ENCODE measurements at regions not wholly inside any gene's neighbourhood (a gene's known extent, or its start where the extent isn't known, plus 50 kb on each side); places are given as distances from the start of the nearest gene placed in this dataset.

- H3F3A ChIP-seq (ENCODE audit: insufficient read depth, low read length), result no peaks in the 10 kb centered on the region
- no peaks in the 10 kb centered on the region for H3K9me3 ChIP-seq (replicated peaks; ENCODE audit: insufficient read depth, low read length)
- H3K4me2 ChIP-seq (ENCODE audit: low read depth, low read length), result no peak overlapping the region
- no peaks in the 10 kb centered on the region for H3K36me3 ChIP-seq (replicated peaks; ENCODE audit: insufficient read depth, low read length)
- TF ChIP-seq EZH2 (optimal IDR thresholded peaks at IDR 0.05; ENCODE audit: low read depth, low read length), result no peak
- no peak for TF ChIP-seq CTCF (IDR thresholded peaks at IDR 0.05; ENCODE audit: low read length)
- TF ChIP-seq EZH2phosphoT487 (IDR thresholded peaks at IDR 0.05; ENCODE audit: low read length), result no peak
- H3K9ac ChIP-seq (ENCODE audit: low read length), result no peak overlapping the region
- no peaks in the 10 kb centered on the region for H4K20me1 ChIP-seq (ENCODE audit: insufficient read depth, low read length)
- H3K9me2 ChIP-seq (replicated peaks; ENCODE audit: insufficient read depth, low read length), result no peaks in the 10 kb centered on the region
- no peak overlapping the region for H3K4me3 ChIP-seq (ENCODE audit: low read length)
- no peak overlapping the region for H3K27ac ChIP-seq (ENCODE audit: low read length)
- no peaks in the 10 kb centered on the region for H3K27me3 ChIP-seq (replicated peaks; ENCODE audit: insufficient read depth, low read length)
- H3K4me1 ChIP-seq (ENCODE audit: low read length), result peaks cover 7% of the 10 kb centered on the region; the same call in 1 of the 2 replicates
- no peak overlapping the region for H2AFZ ChIP-seq (ENCODE audit: low read length)
- no peaks in the 10 kb centered on the region for H3K79me2 ChIP-seq (ENCODE audit: low read length)
- DNase-seq, result no peak
Measured at GRCh38 chr3:21326704-21327475, 424.1 kb downstream of the ZNF385D start.

DNA sequence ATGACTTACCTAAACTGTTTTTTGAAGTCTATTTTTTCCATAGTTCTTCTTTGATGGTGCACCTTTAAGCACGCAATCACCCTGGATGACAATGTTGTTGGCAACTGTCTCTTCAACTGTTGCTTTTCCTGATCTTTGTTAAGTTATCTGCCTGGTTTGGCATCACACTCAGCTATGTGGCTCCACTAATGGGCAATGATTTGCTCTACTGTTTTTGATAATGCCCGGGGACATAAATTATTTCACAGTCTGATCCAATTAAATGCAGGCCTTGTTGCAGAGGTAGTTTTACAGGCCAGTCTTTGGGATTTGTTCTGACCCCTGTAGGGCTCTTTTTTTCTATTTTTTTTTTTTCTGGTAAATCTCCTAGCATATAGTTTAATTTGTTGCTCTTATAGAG lies 436.3 kb downstream of the ZNF385D start:
- no peak overlapping the region for H2AFZ ChIP-seq (ENCODE audit: low read length)
- no peak overlapping the region for H3K27ac ChIP-seq (ENCODE audit: low read length)
- no peaks in the 10 kb centered on the region for H4K20me1 ChIP-seq (ENCODE audit: insufficient read depth, low read length)
- H3K9me2 ChIP-seq (replicated peaks; ENCODE audit: insufficient read depth, low read length), result no peaks in the 10 kb centered on the region
- H3K9ac ChIP-seq (ENCODE audit: low read length), result no peak overlapping the region
- no peaks in the 10 kb centered on the region for H3K27me3 ChIP-seq (replicated peaks; ENCODE audit: insufficient read depth, low read length)
- H3K4me2 ChIP-seq (ENCODE audit: low read depth, low read length), result no peak overlapping the region
- no peaks in the 10 kb centered on the region for H3K79me2 ChIP-seq (ENCODE audit: low read length)
- DNase-seq, result no peak
- no peak overlapping the region for H3K4me3 ChIP-seq (ENCODE audit: low read length)
- TF ChIP-seq EZH2 (optimal IDR thresholded peaks at IDR 0.05; ENCODE audit: low read depth, low read length) (no peak), CTCF (IDR thresholded peaks at IDR 0.05; ENCODE audit: low read length) (no peak), EZH2phosphoT487 (IDR thresholded peaks at IDR 0.05; ENCODE audit: low read length) (no peak)
- H3K9me3 ChIP-seq (replicated peaks; ENCODE audit: insufficient read depth, low read length), result no peaks in the 10 kb centered on the region
- H3F3A ChIP-seq (ENCODE audit: insufficient read depth, low read length), result no peaks in the 10 kb centered on the region
- no peaks in the 10 kb centered on the region for H3K4me1 ChIP-seq (ENCODE audit: low read length)
- H3K36me3 ChIP-seq (replicated peaks; ENCODE audit: insufficient read depth, low read length), result no peaks in the 10 kb centered on the region

GRCh38 chr3:21310891-21311290 lies 440.1 kb downstream of the ZNF385D start:
- Histone ChIP-seq H3K27me3 (replicated peaks; ENCODE audit: insufficient read depth, low read length) (no peaks in the 10 kb centered on the region), H3K9ac (ENCODE audit: low read length) (no peak overlapping the region), H3F3A (ENCODE audit: insufficient read depth, low read length) (no peaks in the 10 kb centered on the region), H3K36me3 (replicated peaks; ENCODE audit: insufficient read depth, low read length) (no peaks in the 10 kb centered on the region), H3K9me2 (replicated peaks; ENCODE audit: insufficient read depth, low read length) (no peaks in the 10 kb centered on the region), H3K4me3 (ENCODE audit: low read length) (no peak overlapping the region), H3K79me2 (ENCODE audit: low read length) (no peaks in the 10 kb centered on the region), H3K4me2 (ENCODE audit: low read depth, low read length) (no peak overlapping the region), H2AFZ (ENCODE audit: low read length) (no peak overlapping the region), H3K9me3 (replicated peaks; ENCODE audit: insufficient read depth, low read length) (no peaks in the 10 kb centered on the region), H4K20me1 (ENCODE audit: insufficient read depth, low read length) (no peaks in the 10 kb centered on the region), H3K4me1 (ENCODE audit: low read length) (no peaks in the 10 kb centered on the region), H3K27ac (ENCODE audit: low read length) (no peak overlapping the region)
- no peak for TF ChIP-seq EZH2phosphoT487 (IDR thresholded peaks at IDR 0.05; ENCODE audit: low read length)
- TF ChIP-seq CTCF (IDR thresholded peaks at IDR 0.05; ENCODE audit: low read length), result no peak
- TF ChIP-seq EZH2 (optimal IDR thresholded peaks at IDR 0.05; ENCODE audit: low read depth, low read length), result no peak
- DNase-seq, result no peak
